ENCODE measurements at regions not wholly inside any gene's neighbourhood (a gene's known extent, or its start where the extent isn't known, plus 50 kb on each side); places are given as distances from the start of the nearest gene placed in this dataset.
A peak's percentile ranks its signal among the peaks of the same experiment; 100 is the strongest.

GRCh38 chr10:10870523-10871241 lies 147.0 kb upstream of the CELF2 start:
- no peak for DNase-seq (ENCODE audit: low read depth in 2 of 2)

DNA sequence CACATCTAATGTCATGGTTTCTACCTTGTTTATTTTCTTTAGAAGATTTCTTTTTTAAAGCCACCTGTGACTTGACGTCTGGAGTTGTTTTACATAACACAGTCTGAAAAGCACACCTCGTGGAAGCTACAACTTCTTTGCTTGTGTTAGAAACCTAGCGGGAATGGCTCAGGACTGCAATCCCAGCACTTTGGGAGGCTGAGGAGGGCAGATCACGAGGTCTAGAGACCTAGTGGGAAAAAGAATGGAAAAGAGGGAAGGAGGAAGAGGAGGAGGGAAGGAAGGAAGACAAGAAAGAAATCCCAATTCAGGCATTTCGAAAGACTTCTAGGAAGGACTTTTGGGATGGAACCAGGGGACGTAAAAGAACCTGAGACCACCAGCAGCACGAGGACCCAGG lies 146.3 kb upstream of the CELF2 start:
- DNase-seq (ENCODE audit: low read depth in 2 of 2), result peak in 1 of 2 donors; percentile 13

GRCh38 chr10:10872035-10872673 lies 145.5 kb upstream of the CELF2 start:
- DNase-seq (ENCODE audit: low read depth in 2 of 2), result peak; percentile 99

DNA sequence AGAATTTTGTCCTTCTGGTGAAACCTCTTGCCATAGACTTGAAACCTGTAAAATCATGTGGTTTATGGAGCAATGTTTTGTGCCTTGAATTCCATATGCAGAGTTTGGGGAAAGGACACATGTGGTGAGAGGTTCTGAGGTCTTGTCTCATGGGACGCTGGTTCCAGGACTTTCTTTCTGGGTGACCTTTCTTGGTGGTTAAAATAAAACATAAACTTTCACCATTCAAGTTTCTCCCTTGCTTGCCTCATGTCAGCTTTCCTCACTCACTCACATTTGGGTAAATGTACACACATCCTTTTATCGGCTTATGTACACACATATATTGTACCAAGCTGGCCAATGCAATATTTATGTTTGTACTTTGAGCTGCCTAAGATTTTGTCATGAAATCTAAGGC lies 144.9 kb upstream of the CELF2 start:
- DNase-seq (ENCODE audit: low read depth in 2 of 2), result no peak

DNA sequence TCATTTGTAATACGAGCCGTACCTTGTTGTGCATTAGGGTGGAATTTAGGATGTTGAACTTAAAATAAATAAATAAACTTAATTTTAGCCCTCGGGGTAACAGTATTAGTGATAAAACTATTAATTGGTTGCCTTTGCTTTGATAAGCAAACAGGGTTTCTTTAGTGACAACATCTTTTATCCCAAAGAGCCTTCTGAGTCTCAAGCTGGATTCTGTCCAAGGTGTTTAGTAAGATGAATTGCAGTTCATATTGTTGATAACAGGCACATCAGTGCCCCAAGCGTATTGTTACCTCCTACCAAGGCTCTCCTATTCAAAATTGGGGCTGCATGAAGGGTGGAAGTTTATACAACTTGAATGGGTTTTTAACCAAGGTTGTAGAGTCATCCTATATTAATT lies 144.4 kb upstream of the CELF2 start:
- peak in 1 of 2 donors; percentile 58 for DNase-seq (ENCODE audit: low read depth in 2 of 2)

GRCh38 chr10:10873915-10874314 lies 143.8 kb upstream of the CELF2 start:
- no peak for DNase-seq (ENCODE audit: low read depth in 2 of 2)

DNA sequence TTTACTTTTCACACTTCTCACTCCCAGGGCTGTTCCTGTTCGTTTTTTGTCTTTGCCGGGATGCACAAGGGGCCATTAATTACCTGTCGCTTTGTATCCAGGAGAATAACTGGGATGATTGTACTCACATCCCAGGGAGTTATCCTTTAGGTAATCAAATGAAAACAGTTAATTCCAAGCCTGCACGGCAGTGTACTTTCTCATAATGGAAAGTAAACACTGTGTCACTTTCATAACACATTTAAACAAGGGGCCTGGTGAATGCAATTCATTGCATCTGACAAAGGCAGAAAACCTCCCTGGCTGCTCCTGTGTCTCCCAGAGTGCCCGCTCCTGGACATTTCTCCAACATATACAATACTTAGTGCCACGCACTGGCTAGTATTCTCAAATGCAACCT lies 138.7 kb upstream of the CELF2 start:
- no peak for DNase-seq (ENCODE audit: low read depth in 2 of 2)

GRCh38 chr10:10881117-10881813 lies 136.4 kb upstream of the CELF2 start:
- DNase-seq (ENCODE audit: low read depth in 2 of 2), result no peak

GRCh38 chr10:10883737-10884136 lies 133.9 kb upstream of the CELF2 start:
- DNase-seq (ENCODE audit: low read depth in 2 of 2), result no peak

DNA sequence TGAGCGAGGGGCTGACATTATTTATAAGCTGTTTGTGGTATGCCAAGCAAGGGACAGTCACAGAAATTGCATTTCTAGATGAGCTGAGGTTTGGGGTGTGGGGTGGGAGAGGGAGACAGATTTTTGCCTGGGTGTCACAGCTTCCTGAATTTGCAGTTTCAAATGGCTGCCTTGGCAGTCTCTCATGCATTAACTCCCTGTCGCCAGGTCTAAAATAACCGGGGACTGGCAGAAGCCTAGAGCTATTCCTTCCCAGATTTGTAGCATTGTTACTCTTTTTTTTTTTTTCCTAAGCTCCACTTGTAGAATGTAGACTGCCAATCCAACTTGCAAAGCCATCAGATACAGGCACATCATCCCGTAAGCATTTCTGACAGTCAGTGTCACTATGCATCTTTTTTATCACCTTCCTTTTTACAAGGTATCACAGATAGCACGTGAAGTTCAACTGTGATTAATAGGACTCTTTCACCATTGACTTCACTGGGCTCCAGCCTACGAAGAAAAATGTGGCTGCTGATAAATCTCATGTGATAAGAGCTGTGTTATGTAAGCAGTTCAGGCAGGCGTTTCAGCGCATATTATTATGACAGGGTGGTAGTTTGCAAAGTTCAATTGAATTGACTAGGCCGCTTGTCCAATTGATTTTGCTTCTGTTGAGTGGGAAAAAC lies 130.7 kb upstream of the CELF2 start:
- no peak for DNase-seq (ENCODE audit: low read depth in 2 of 2)

DNA sequence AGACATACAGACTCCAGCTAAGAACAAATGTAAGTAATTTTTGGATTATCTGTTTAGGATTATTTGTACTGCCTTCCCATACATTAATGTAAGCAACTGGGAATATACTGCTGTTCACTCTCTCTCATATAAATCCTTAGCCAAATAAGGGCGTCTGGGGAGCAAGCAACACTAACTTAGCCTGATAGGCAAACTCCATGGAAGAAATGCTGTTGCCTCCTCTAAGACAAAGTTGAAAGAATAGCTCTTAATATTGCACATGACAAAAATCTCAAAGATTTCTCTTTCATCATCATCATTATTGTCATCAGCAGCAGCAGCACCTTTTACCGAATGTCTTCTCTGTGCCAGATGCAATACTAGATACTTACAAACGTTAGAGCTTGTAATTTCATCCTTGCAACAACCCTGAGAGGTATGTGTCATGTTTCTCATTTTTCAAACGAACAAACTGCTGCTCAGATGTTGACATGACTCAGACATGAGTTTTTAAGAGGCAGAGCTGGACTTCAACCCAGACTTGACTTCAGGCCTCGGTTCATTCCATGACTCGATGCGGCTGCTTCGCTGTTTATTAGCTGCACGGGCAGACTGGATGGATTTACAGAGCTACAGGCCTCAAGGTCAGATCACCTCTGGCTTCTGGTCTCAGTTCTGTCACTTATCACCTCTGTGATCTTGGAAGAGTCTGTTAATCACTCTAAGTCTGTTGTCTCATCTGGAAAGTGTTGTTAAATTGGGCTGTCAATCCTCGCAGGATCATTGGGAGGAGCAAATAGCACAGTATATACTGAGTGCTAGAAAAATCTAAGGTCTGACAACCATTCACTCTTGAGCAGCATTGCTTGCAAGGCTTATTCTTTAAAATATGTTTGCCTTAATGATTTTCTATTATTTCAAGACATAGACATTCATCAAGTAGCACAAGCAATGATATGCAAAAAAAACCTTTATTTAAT lies 126.3 kb upstream of the CELF2 start:
- DNase-seq (ENCODE audit: low read depth in 2 of 2), result peak in 1 of 2 donors; percentile 3

DNA sequence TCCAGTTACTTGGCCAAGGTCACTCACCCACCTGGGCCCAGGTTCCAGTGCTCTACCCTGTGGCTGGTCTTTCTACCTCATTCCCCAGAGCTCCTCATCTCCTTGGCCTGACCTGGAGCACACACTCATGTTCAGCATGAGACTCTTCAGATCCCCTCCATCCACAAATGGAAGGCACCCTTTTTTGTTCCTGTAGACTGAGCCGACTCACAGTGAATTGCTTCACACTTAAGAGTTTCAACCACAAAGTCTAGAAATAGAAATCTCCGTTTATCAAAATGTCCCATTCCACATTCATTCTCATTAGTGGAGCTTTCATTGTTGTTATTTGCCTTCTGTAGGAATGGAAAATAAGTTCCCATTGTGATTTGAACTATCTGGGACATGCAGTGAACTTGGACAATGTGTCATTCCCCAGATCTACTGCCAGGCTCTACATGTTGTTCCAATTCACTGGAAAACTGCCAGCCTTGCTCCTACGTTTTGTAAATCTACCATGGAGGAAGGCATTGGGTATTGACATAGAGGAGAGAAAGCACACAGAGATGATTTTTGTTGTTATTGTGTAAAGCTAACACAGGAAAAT lies 125.3 kb upstream of the CELF2 start:
- DNase-seq (ENCODE audit: low read depth in 2 of 2), result peak in 1 of 2 donors; percentile 86

DNA sequence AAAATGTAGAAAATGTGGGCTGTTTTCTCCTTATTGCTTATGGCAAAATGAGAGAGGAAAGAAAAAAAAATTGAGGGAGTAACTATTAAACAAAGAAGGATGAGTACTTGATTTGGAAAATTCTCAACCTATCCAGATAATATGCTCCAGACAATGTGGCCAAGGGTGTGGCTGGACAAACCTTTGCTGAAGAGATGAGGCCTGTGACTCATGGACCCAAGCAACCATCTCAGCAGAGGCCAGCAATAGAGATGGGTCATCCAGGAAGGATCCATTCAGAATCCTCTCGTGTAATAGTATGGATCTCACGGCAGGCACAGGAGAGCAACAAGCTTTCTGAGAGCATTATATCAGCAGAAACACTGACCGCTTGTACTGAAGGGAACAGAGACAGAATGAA lies 120.3 kb upstream of the CELF2 start:
- no peak for DNase-seq (ENCODE audit: low read depth in 2 of 2)

DNA sequence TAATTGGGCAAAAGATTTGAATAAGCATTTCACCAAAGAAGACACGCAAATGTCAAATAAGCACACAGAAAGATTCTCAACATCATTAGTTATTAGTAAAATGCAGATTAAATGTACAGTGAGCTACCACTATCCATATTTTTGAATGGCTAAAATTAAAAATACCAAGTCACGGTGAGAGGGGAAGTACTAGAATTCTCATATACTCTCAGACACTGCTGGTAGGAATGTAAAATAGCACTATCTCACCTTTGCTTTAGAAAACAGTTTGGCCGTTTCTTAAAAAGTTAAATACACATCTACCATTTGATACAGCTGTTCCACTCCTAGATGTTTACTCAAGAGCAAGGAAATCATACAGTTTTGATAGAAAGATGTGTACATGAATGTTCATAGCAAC lies 115.8 kb upstream of the CELF2 start:
- DNase-seq (ENCODE audit: low read depth in 2 of 2), result no peak

- no peak for DNase-seq (ENCODE audit: low read depth in 2 of 2)
These were observed 114.7 kb upstream of the CELF2 start for GRCh38 chr10:10902951-10903350.

DNA sequence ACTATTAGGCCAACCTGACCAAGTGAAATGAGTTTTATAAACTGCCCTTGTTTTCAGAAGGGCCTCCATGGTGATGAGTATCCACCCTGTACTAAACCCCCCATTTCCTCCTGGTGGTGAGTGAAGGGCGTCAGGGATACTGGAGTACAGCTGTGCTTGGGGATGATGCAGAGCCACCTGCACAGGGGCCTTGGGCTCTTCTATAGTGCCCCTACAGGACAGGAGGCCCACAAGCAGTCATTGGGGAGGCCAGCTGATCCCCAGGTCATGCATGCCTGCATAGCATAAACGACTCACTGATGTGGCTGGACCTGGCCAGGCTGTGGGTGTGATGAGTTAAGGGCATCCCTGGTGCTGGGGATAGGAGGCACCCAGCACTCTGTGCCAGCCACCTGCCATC lies 114.1 kb upstream of the CELF2 start:
- no peak for DNase-seq (ENCODE audit: low read depth in 2 of 2)

- DNase-seq (ENCODE audit: low read depth in 2 of 2), result no peak
These were observed 107.0 kb upstream of the CELF2 start for GRCh38 chr10:10910634-10911033.

GRCh38 chr10:10911035-10911434 lies 106.6 kb upstream of the CELF2 start:
- no peak for DNase-seq (ENCODE audit: low read depth in 2 of 2)

- DNase-seq (ENCODE audit: low read depth in 2 of 2), result peak in 1 of 2 donors; percentile 66
These were observed 106.2 kb upstream of the CELF2 start for GRCh38 chr10:10911471-10911921.

GRCh38 chr10:10914144-10914543 lies 103.5 kb upstream of the CELF2 start:
- DNase-seq (ENCODE audit: low read depth in 2 of 2), result peak in 1 of 2 donors; percentile 51

DNA sequence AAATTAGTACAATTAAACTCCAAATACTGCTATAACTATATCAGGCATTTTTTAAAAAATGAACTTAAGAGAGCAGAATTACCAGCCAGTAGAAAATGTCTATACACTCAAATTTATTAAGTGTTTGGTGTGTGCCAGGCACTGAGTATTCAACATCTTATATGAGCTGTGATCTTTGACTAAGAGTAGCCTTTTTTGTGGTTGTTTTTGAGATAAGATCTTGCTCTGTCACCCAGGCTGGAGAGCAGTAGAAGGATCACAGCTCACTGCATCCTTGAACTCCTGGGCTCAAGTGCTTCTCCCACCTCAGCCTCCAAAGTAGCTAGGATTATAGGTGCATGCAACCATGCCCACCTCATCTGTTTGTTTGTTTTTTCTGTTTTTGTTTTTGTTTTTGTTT lies 102.5 kb upstream of the CELF2 start:
- DNase-seq (ENCODE audit: low read depth in 2 of 2), result no peak
